Keratinocyte (primary cell): ENCODE measurements at regions not wholly inside any gene's neighbourhood (a gene's known extent, or its start where the extent isn't known, plus 50 kb on each side); places are given as distances from the start of the nearest gene placed in this dataset.

Experiments used
- EZH2 ChIP-seq: IDR thresholded peaks from one replicate; pipeline ENCODE4 v1.6.1; 2012; ENCODE audit warnings: inconsistent platforms, mild to moderate bottlenecking, low read length, moderate library complexity
- TF ChIP-seq, protein P1 (sequence below), 3 experiments: IDR thresholded peaks in 1 of 3; conservative IDR thresholded peaks in 1 of 3; optimal IDR thresholded peaks in 1 of 3; 2 replicates in 2 of 3; 3 replicates in 1 of 3; pipeline versions ENCODE3 to v1.5.1; 2011; ENCODE audit warnings: low read length in 3 of 3, mild to moderate bottlenecking in 3 of 3, moderate library complexity in 2 of 3, control low read depth in 1 of 3, inconsistent platforms in 1 of 3; ENCODE audit not compliant: insufficient read depth in 2 of 3; ENCODE audit errors: extremely low read depth in 1 of 3

DNA sequence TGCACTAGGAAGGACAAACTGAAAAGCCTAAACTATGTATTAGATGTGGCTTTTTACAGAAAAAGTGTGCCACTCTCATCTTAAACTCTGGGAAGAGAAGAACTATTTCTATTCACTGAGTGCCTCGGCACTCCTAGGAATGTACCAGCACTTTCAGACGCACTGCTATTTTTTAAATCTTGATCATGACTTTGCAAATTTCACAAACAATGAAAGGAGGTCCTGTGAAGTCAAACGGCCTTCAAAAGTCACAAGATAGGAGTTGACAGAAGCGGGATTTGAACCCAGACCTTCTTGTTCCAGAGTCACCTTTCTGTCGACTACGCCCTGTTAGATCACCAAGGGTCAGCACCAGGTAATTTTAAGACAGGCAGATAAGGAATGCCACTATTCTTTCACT lies 365.4 kb downstream of the VRK1 start:
- TF ChIP-seq, protein P1, sequence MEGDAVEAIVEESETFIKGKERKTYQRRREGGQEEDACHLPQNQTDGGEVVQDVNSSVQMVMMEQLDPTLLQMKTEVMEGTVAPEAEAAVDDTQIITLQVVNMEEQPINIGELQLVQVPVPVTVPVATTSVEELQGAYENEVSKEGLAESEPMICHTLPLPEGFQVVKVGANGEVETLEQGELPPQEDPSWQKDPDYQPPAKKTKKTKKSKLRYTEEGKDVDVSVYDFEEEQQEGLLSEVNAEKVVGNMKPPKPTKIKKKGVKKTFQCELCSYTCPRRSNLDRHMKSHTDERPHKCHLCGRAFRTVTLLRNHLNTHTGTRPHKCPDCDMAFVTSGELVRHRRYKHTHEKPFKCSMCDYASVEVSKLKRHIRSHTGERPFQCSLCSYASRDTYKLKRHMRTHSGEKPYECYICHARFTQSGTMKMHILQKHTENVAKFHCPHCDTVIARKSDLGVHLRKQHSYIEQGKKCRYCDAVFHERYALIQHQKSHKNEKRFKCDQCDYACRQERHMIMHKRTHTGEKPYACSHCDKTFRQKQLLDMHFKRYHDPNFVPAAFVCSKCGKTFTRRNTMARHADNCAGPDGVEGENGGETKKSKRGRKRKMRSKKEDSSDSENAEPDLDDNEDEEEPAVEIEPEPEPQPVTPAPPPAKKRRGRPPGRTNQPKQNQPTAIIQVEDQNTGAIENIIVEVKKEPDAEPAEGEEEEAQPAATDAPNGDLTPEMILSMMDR (optimal IDR thresholded peaks at IDR 0.05 in 1 of 3, IDR thresholded peaks at IDR 0.05 in 1 of 3, conservative IDR thresholded peaks at IDR 0.05 in 1 of 3; ENCODE audit: extremely low read depth in 1 of 3, insufficient read depth in 2 of 3, low read length in 3 of 3), result no peak
- no peak for TF ChIP-seq EZH2
